SK-N-SH (cell line): ENCODE measurements at regions not wholly inside any gene's neighbourhood (a gene's known extent, or its start where the extent isn't known, plus 50 kb on each side); places are given as distances from the start of the nearest gene placed in this dataset.

Experiments
- CTCF ChIA-PET: fragments of 300-600, 350-600 bp; formaldehyde crosslinking; extraction: SDS; loops from one replicate; lab custom pipeline; 2021; lab: Yijun Ruan, JAX
- POLR2A ChIA-PET: fragments of 350-600 bp; sonication (Branson Sonifier 250); formaldehyde crosslinking; extraction: SDS; loops from one replicate; lab custom pipeline; 2020; ENCODE audit warnings: antibody characterized with exemption, inconsistent platforms; lab: Yijun Ruan, JAX
- DNase-seq: peaks from one replicate; pipeline ENCODE4 v3.0.0; 2012
- H2AFZ ChIP-seq: fragments of 200-600 bp; sonication (generic); 2 replicates; pipeline ENCODE4 v1.8.1; 2016; ENCODE audit warnings: antibody characterized with exemption, mild to moderate bottlenecking, low read depth
- H3F3A ChIP-seq: fragments of 200-600 bp; sonication (generic); replicated peaks from 2 replicates; pipeline ENCODE3; 2016; ENCODE audit warnings: antibody characterized with exemption, mild to moderate bottlenecking; ENCODE audit not compliant: insufficient read depth
- H3K27ac ChIP-seq, 2 experiments: fragments of 200-500 bp in 1 of 2; fragments of 200-600 bp in 1 of 2; sonication (Bioruptor generic) in 1 of 2; sonication (generic), shearing (Covaris generic) in 1 of 2; 2 replicates each; pipeline versions ENCODE4 v1.5.1 to v1.6.1; 2014 to 2016; ENCODE audit warnings: low read depth in 2 of 2, inconsistent platforms in 1 of 2, low read length in 1 of 2, mild to moderate bottlenecking in 1 of 2, mixed read lengths in 1 of 2
- H3K27me3 ChIP-seq: fragments of 200-600 bp; sonication (generic), shearing (Covaris generic); 2 replicates; pipeline ENCODE4 v1.6.1; 2016; ENCODE audit warnings: mixed run types; ENCODE audit not compliant: insufficient read depth
- H3K36me3 ChIP-seq, 2 experiments: fragments of 200-500 bp in 1 of 2; fragments of 200-600 bp in 1 of 2; sonication (Bioruptor generic) in 1 of 2; sonication (generic) in 1 of 2; replicated peaks in 1 of 2; 2 replicates each; pipeline versions ENCODE3 to v1.5.1; 2014 to 2016; ENCODE audit warnings: low read length in 1 of 2, mild to moderate bottlenecking in 1 of 2; ENCODE audit not compliant: insufficient read depth in 2 of 2, control insufficient read depth in 1 of 2
- H3K4me1 ChIP-seq, 2 experiments: fragments of 200-500 bp in 1 of 2; fragments of 200-600 bp in 1 of 2; sonication (Bioruptor generic) in 1 of 2; sonication (generic), shearing (Covaris generic) in 1 of 2; 2 replicates each; pipeline versions ENCODE4 v1.5.1 to v1.6.1; 2014 to 2016; ENCODE audit warnings: low read depth in 1 of 2, low read length in 1 of 2, mixed run types in 1 of 2; ENCODE audit not compliant: insufficient read depth in 2 of 2, control insufficient read depth in 1 of 2
- H3K4me2 ChIP-seq: fragments of 200-600 bp; sonication (generic), shearing (Covaris generic); 2 replicates; pipeline ENCODE4 v1.6.1; 2017; ENCODE audit warnings: mixed run types
- H3K4me3 ChIP-seq, 2 experiments: fragments of 200-500 bp in 1 of 2; fragments of 200-600 bp in 1 of 2; sonication (Bioruptor generic) in 1 of 2; sonication (generic), shearing (Covaris generic) in 1 of 2; 2 replicates each; pipeline versions ENCODE4 v1.5.1 to v1.8.1; 2014 to 2016; ENCODE audit warnings: low read depth in 2 of 2, inconsistent platforms in 1 of 2, low read length in 1 of 2, mild to moderate bottlenecking in 1 of 2, mixed read lengths in 1 of 2, moderate library complexity in 1 of 2
- H3K79me2 ChIP-seq: fragments of 200-600 bp; sonication (generic); 2 replicates; pipeline ENCODE4 v1.8.1; 2017; ENCODE audit warnings: mild to moderate bottlenecking; ENCODE audit not compliant: insufficient read depth
- H3K9ac ChIP-seq: fragments of 200-600 bp; sonication (generic); 2 replicates; pipeline ENCODE4 v1.6.1; 2017; ENCODE audit warnings: mixed run types
- H3K9me2 ChIP-seq: fragments of 200-600 bp; sonication (generic); 2 replicates; pipeline ENCODE4 v1.6.1; 2017; ENCODE audit warnings: mixed run types
- H3K9me3 ChIP-seq: fragments of 200-600 bp; sonication (generic); 2 replicates; pipeline ENCODE4 v1.6.1; 2017; ENCODE audit warnings: mixed run types, mild to moderate bottlenecking, moderate library complexity
- H4K20me1 ChIP-seq: fragments of 200-600 bp; sonication (generic); 2 replicates; pipeline ENCODE4 v1.6.1; 2017; ENCODE audit warnings: mild to moderate bottlenecking, mixed run types; ENCODE audit not compliant: insufficient read depth
- GATA2 ChIP-seq: sonication (generic); formaldehyde crosslinking; IDR thresholded peaks from 2 replicates; pipeline ENCODE4 v1.5.0; 2020; ENCODE audit warnings: mild to moderate bottlenecking, missing genetic modification reagents
- IRF3 ChIP-seq: fragments of 150-350 bp; IDR thresholded peaks from 2 replicates; pipeline ENCODE4 v1.6.1; 2016; ENCODE audit warnings: mild to moderate bottlenecking, low read depth, low read length
- JUND ChIP-seq: IDR thresholded peaks from 2 replicates; pipeline ENCODE4 v1.4.0; 2012
- MXI1 ChIP-seq: IDR thresholded peaks from 2 replicates; pipeline ENCODE4 v1.6.1; 2012; ENCODE audit warnings: mild to moderate bottlenecking, low read depth, low read length, improper control_type of control experiment
- NFIC ChIP-seq: IDR thresholded peaks from 2 replicates; pipeline ENCODE4 v1.4.0; 2012; ENCODE audit warnings: borderline replicate concordance
- POLR2AphosphoS5 ChIP-seq: IDR thresholded peaks from 2 replicates; pipeline ENCODE4 v1.6.1; 2012; ENCODE audit warnings: low read depth, low read length
- RAD21 ChIP-seq: IDR thresholded peaks from 2 replicates; pipeline ENCODE4 v1.6.1; 2012; ENCODE audit warnings: mild to moderate bottlenecking, low read length
- RXRA ChIP-seq: IDR thresholded peaks from 2 replicates; pipeline ENCODE4 v1.4.0; 2012; ENCODE audit warnings: low read depth, mild to moderate bottlenecking, borderline replicate concordance
- SIN3A ChIP-seq: IDR thresholded peaks from 2 replicates; pipeline ENCODE4 v1.6.1; 2012; ENCODE audit warnings: low read depth, mild to moderate bottlenecking, low read length, moderate library complexity, borderline replicate concordance
- SMC3 ChIP-seq: IDR thresholded peaks from 2 replicates; pipeline ENCODE4 v1.6.1; 2012; ENCODE audit warnings: low read depth, low read length, improper control_type of control experiment
- TEAD4 ChIP-seq: IDR thresholded peaks from 2 replicates; pipeline ENCODE4 v1.4.0; 2012; ENCODE audit warnings: mild to moderate bottlenecking, borderline replicate concordance; ENCODE audit not compliant: insufficient read depth
- USF2 ChIP-seq: fragments of 150-350 bp; IDR thresholded peaks from 2 replicates; pipeline ENCODE4 v1.6.1; 2017; ENCODE audit warnings: antibody characterized with exemption, low read length, low read depth, borderline replicate concordance
- WGBS: methylation state at CpG from one replicate; pipeline ENCODE4 v1.1.6; 2017; ENCODE audit warnings: low lambda C conversion rate; 5-methylcytosine and 5-hydroxymethylcytosine counted together
- TF ChIP-seq, protein P1 (sequence below): fragments of 200-600 bp; sonication (generic); IDR thresholded peaks from 2 replicates; pipeline ENCODE4 v1.6.1; 2017; ENCODE audit warnings: antibody characterized with exemption, mild to moderate bottlenecking, moderate library complexity
- TF ChIP-seq, protein P2 (sequence below): IDR thresholded peaks from 2 replicates; pipeline ENCODE4 v1.4.0; 2012; ENCODE audit warnings: low read depth
- TF ChIP-seq, protein P3 (sequence below): IDR thresholded peaks from 2 replicates; pipeline ENCODE4 v1.4.0; 2012; ENCODE audit warnings: low read depth, borderline replicate concordance

- CTCF ChIA-PET: interaction anchor here (1.1 to 1.7 kb wide), 3 partner anchors 18 to 167 kb away, joined by 5 to 7 read pairs (median 6); no protein-coding TSS in a partner anchor
- H3K9me3 ChIP-seq: 0 out of 2 replicates have a peak, but pooled peaks cover 5% of the 10 kb centered on the region
- no peak for DNase-seq
Measured at GRCh38 chr1:240021709-240022108, 70.0 kb upstream of the FMN2 start.

GRCh38 chr1:240027059-240027462, 64.6 kb upstream of the FMN2 start:
- Histone ChIP-seq H4K20me1 (no peaks in the 10 kb centered on the region), H3K4me1 (peaks cover 17 to 22% of the 10 kb centered on the region in 2 experiments; a peak in 3 of 4 replicates), H3K36me3 (no peaks in the 10 kb centered on the region), H3K4me3 (peak overlapping the region in 1 of 2 experiments; percentile 9; a peak in 1 of 4 replicates), H3F3A (peaks cover 6% of the 10 kb centered on the region), H3K4me2 (no peak overlapping the region), H3K27ac (peak overlapping the region in 1 of 2 experiments; percentile 48; a peak in 2 of 4 replicates), H3K27me3 (no peaks in the 10 kb centered on the region), H3K9ac (no peak overlapping the region), H3K9me2 (no peaks in the 10 kb centered on the region), H3K79me2 (no peaks in the 10 kb centered on the region), H3K9me3 (no peaks in the 10 kb centered on the region), H2AFZ (no peak overlapping the region)
- ChIA-PET CTCF (interaction anchor here (0.7 to 6.2 kb wide), 30 partner anchors 13 to 664 kb away, joined by 3 to 58 read pairs (median 4); partner anchors contain the start of gene FMN2), POLR2A (no interaction called here)
- DNase-seq: peak; percentile 65
- under 1% methylated on average over 5 of the region's 5 CpGs for WGBS
- TF ChIP-seq, protein P1, sequence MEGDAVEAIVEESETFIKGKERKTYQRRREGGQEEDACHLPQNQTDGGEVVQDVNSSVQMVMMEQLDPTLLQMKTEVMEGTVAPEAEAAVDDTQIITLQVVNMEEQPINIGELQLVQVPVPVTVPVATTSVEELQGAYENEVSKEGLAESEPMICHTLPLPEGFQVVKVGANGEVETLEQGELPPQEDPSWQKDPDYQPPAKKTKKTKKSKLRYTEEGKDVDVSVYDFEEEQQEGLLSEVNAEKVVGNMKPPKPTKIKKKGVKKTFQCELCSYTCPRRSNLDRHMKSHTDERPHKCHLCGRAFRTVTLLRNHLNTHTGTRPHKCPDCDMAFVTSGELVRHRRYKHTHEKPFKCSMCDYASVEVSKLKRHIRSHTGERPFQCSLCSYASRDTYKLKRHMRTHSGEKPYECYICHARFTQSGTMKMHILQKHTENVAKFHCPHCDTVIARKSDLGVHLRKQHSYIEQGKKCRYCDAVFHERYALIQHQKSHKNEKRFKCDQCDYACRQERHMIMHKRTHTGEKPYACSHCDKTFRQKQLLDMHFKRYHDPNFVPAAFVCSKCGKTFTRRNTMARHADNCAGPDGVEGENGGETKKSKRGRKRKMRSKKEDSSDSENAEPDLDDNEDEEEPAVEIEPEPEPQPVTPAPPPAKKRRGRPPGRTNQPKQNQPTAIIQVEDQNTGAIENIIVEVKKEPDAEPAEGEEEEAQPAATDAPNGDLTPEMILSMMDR: peak; percentile 99
- TF ChIP-seq SIN3A (no peak), GATA2 (CRISPR knock-in tag) (no peak), SMC3 (peak; percentile 78), MXI1 (0 out of 2 replicates have a peak, but pooled peaks have one; percentile 34), RAD21 (peak; percentile 94)
- TF ChIP-seq, protein P2, sequence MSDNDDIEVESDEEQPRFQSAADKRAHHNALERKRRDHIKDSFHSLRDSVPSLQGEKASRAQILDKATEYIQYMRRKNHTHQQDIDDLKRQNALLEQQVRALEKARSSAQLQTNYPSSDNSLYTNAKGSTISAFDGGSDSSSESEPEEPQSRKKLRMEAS: peak; percentile 37; the same call in 1 of the 2 replicates
- TF ChIP-seq, protein P3, sequence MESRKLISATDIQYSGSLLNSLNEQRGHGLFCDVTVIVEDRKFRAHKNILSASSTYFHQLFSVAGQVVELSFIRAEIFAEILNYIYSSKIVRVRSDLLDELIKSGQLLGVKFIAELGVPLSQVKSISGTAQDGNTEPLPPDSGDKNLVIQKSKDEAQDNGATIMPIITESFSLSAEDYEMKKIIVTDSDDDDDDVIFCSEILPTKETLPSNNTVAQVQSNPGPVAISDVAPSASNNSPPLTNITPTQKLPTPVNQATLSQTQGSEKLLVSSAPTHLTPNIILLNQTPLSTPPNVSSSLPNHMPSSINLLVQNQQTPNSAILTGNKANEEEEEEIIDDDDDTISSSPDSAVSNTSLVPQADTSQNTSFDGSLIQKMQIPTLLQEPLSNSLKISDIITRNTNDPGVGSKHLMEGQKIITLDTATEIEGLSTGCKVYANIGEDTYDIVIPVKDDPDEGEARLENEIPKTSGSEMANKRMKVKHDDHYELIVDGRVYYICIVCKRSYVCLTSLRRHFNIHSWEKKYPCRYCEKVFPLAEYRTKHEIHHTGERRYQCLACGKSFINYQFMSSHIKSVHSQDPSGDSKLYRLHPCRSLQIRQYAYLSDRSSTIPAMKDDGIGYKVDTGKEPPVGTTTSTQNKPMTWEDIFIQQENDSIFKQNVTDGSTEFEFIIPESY: no peak

More at GRCh38 chr1:240021709-240022108, 70.0 kb upstream of the FMN2 start:
- Histone ChIP-seq H3K9ac (no peak overlapping the region), H3K27me3 (no peaks in the 10 kb centered on the region), H3F3A (no peaks in the 10 kb centered on the region), H3K9me2 (no peaks in the 10 kb centered on the region), H3K4me1 (peaks cover 0 to 6% of the 10 kb centered on the region in 2 experiments; a peak in 2 of 4 replicates), H3K79me2 (no peaks in the 10 kb centered on the region), H3K4me2 (no peak overlapping the region), H3K36me3 (no peaks in the 10 kb centered on the region), H3K27ac (no peak overlapping the region), H3K4me3 (no peak overlapping the region), H2AFZ (no peak overlapping the region), H4K20me1 (no peaks in the 10 kb centered on the region)
- 61% methylated on average over 3 of the region's 3 CpGs for WGBS
- POLR2A ChIA-PET: no interaction called here
- no peak for TF ChIP-seq JUND
- no peak for TF ChIP-seq POLR2AphosphoS5
- no peak for TF ChIP-seq NFIC
- no peak for TF ChIP-seq TEAD4
- TF ChIP-seq IRF3: no peak
- no peak for TF ChIP-seq SIN3A
- no peak for TF ChIP-seq USF2
- TF ChIP-seq, protein P1: no peak
- no peak for TF ChIP-seq RXRA
